Activated CD4-positive, CD25-positive, alpha-beta regulatory T cell treated with anti-CD3 and anti-CD28 coated beads, Interleukin-2, amount 50 U/mL, for 72 hours (primary cell): ENCODE measurements at regions not wholly inside any gene's neighbourhood (a gene's known extent, or its start where the extent isn't known, plus 50 kb on each side); places are given as distances from the start of the nearest gene placed in this dataset.

Source experiments
- DNase-seq: peaks from one replicate; pipeline ENCODE4 v3.0.0; 2021

- DNase-seq, result no peak
Measured at GRCh38 chr19:30314056-30314804, 58.0 kb upstream of the ZNF536 start.

GRCh38 chr19:30314805-30315155, 57.4 kb upstream of the ZNF536 start:
- no peak for DNase-seq

- no peak for DNase-seq
Measured at GRCh38 chr19:30315159-30315558, 57.0 kb upstream of the ZNF536 start.

- no peak for DNase-seq
Measured at GRCh38 chr19:30316000-30316491, 56.1 kb upstream of the ZNF536 start.

- DNase-seq, result no peak
Measured at GRCh38 chr19:30316560-30317106, 55.6 kb upstream of the ZNF536 start.

GRCh38 chr19:30317403-30317802, 54.8 kb upstream of the ZNF536 start:
- DNase-seq, result no peak

GRCh38 chr19:30318261-30318660, 53.9 kb upstream of the ZNF536 start:
- no peak for DNase-seq

GRCh38 chr19:30318936-30319335, 53.2 kb upstream of the ZNF536 start:
- no peak for DNase-seq

- DNase-seq, result no peak
Measured at GRCh38 chr19:30319411-30319810, 52.8 kb upstream of the ZNF536 start.

- DNase-seq, result no peak
Measured at GRCh38 chr19:30319876-30320275, 52.3 kb upstream of the ZNF536 start.

GRCh38 chr19:30320466-30320865, 51.7 kb upstream of the ZNF536 start:
- DNase-seq, result no peak

- no peak for DNase-seq
Measured at GRCh38 chr19:30320916-30321315, 51.3 kb upstream of the ZNF536 start.
